H9 (cell line): ENCODE measurements at regions not wholly inside any gene's neighbourhood (a gene's known extent, or its start where the extent isn't known, plus 50 kb on each side); places are given as distances from the start of the nearest gene placed in this dataset.

Experiments used
- DNase-seq: peaks from one replicate; pipeline ENCODE4 v3.0.0-alpha.2; 2017
- H2AFZ ChIP-seq: one replicate; pipeline ENCODE4 v1.6.1; 2013; ENCODE audit warnings: mild to moderate bottlenecking, low read length, control low read depth, moderate library complexity
- H2AK5ac ChIP-seq: 2 replicates; pipeline ENCODE4 v1.6.1; 2013; ENCODE audit warnings: low read length, control low read depth, mixed read lengths; ENCODE audit not compliant: insufficient read length
- H2BK120ac ChIP-seq: one replicate; pipeline ENCODE4 v1.6.1; 2013; ENCODE audit warnings: low read depth, mild to moderate bottlenecking, low read length, control low read depth, inconsistent platforms; ENCODE audit not compliant: poor library complexity, severe bottlenecking
- H2BK12ac ChIP-seq: 2 replicates; pipeline ENCODE4 v1.6.1; 2013; ENCODE audit warnings: low read length, control low read depth, mixed read lengths, low read depth; ENCODE audit not compliant: insufficient read length
- H2BK15ac ChIP-seq: 2 replicates; pipeline ENCODE4 v1.6.1; 2013; ENCODE audit warnings: low read depth, low read length, control low read depth
- H2BK20ac ChIP-seq: one replicate; pipeline ENCODE4 v1.6.1; 2013; ENCODE audit warnings: low read depth, mild to moderate bottlenecking, low read length, control low read depth, inconsistent platforms; ENCODE audit not compliant: poor library complexity, severe bottlenecking
- H2BK5ac ChIP-seq: 2 replicates; pipeline ENCODE4 v1.6.1; 2013; ENCODE audit warnings: low read length, control low read depth, mixed read lengths; ENCODE audit not compliant: insufficient read length
- H3K14ac ChIP-seq: 2 replicates; pipeline ENCODE4 v1.6.1; 2013; ENCODE audit warnings: low read length, control low read depth; ENCODE audit not compliant: insufficient read depth
- H3K18ac ChIP-seq: 2 replicates; pipeline ENCODE4 v1.6.1; 2013; ENCODE audit warnings: low read depth, mild to moderate bottlenecking, mixed read lengths, low read length, control low read depth; ENCODE audit not compliant: insufficient read length
- H3K23ac ChIP-seq: 2 replicates; pipeline ENCODE4 v1.6.1; 2013; ENCODE audit warnings: low read length, control low read depth, mixed read lengths, low read depth; ENCODE audit not compliant: insufficient read length
- H3K23me2 ChIP-seq: 2 replicates; pipeline ENCODE4 v1.6.1; 2013; ENCODE audit warnings: low read depth, mild to moderate bottlenecking, mixed read lengths, low read length, control low read depth; ENCODE audit not compliant: insufficient read length, poor library complexity, severe bottlenecking
- H3K27ac ChIP-seq: 2 replicates; pipeline ENCODE4 v1.5.1; 2013; ENCODE audit warnings: low read length, control low read depth, mixed read lengths, low read depth; ENCODE audit not compliant: insufficient read length
- H3K27me3 ChIP-seq: 2 replicates; pipeline ENCODE4 v1.6.1; 2013; ENCODE audit warnings: low read length, control low read depth, inconsistent platforms; ENCODE audit not compliant: insufficient read depth
- H3K4ac ChIP-seq: 2 replicates; pipeline ENCODE4 v1.6.1; 2013; ENCODE audit warnings: low read depth, mild to moderate bottlenecking, control low read depth, inconsistent platforms, low read length, moderate library complexity
- H3K4me1 ChIP-seq: 2 replicates; pipeline ENCODE4 v1.6.1; 2013; ENCODE audit warnings: low read length, control low read depth, inconsistent platforms; ENCODE audit not compliant: insufficient read depth
- H3K4me2 ChIP-seq: 2 replicates; pipeline ENCODE4 v1.6.1; 2013; ENCODE audit warnings: low read length, control low read depth, mixed read lengths; ENCODE audit not compliant: insufficient read length, insufficient read depth
- H3K56ac ChIP-seq: 2 replicates; pipeline ENCODE4 v1.6.1; 2013; ENCODE audit warnings: low read depth, mild to moderate bottlenecking, mixed read lengths, low read length, control low read depth; ENCODE audit not compliant: insufficient read length
- H3K79me1 ChIP-seq: 2 replicates; pipeline ENCODE4 v1.6.1; 2013; ENCODE audit warnings: low read depth, mild to moderate bottlenecking, moderate library complexity, low read length, control low read depth, inconsistent platforms; ENCODE audit not compliant: insufficient read depth, poor library complexity, severe bottlenecking
- H3K79me2 ChIP-seq: 2 replicates; pipeline ENCODE4 v1.6.1; 2013; ENCODE audit warnings: low read length, control low read depth, inconsistent platforms; ENCODE audit not compliant: insufficient read depth
- H3K9ac ChIP-seq: 2 replicates; pipeline ENCODE4 v1.6.1; 2013; ENCODE audit warnings: low read length, control low read depth, mixed read lengths; ENCODE audit not compliant: insufficient read length; ENCODE audit errors: extremely low read depth
- H3K9me3 ChIP-seq: one replicate; pipeline ENCODE4 v1.6.1; 2013; ENCODE audit warnings: low read depth, low read length, inconsistent platforms; ENCODE audit not compliant: control insufficient read depth
- H3T11ph ChIP-seq: one replicate; pipeline ENCODE4 v1.6.1; 2013; ENCODE audit warnings: mild to moderate bottlenecking, low read length, control low read depth, inconsistent platforms
- H4K20me1 ChIP-seq: one replicate; pipeline ENCODE4 v1.6.1; 2013; ENCODE audit not compliant: control insufficient read depth, insufficient read length, insufficient read depth
- H4K5ac ChIP-seq: 2 replicates; pipeline ENCODE4 v1.6.1; 2013; ENCODE audit warnings: low read depth, mild to moderate bottlenecking, mixed read lengths, low read length, control low read depth; ENCODE audit not compliant: insufficient read length
- H4K8ac ChIP-seq: replicated peaks from 2 replicates; pipeline ENCODE4 v1.6.1; 2013; ENCODE audit warnings: low read length, control low read depth, mixed read lengths, low read depth; ENCODE audit not compliant: insufficient read length
- H4K91ac ChIP-seq: 2 replicates; pipeline ENCODE4 v1.6.1; 2013; ENCODE audit warnings: low read depth, mild to moderate bottlenecking, moderate library complexity, mixed read lengths, low read length, control low read depth; ENCODE audit not compliant: insufficient read length
- H3K27ac Mint-ChIP-seq, 3 experiments: 2 replicates in 2 of 3; 3 replicates in 1 of 3; pipeline ENCODE4 v1.8.0; 2020 to 2021; ENCODE audit warnings: mixed read lengths in 3 of 3, mild to moderate bottlenecking in 1 of 3, moderate library complexity in 1 of 3
- H3K27me3 Mint-ChIP-seq: 2 replicates; pipeline ENCODE4 v1.8.0; 2021; ENCODE audit warnings: low read depth, mild to moderate bottlenecking, moderate library complexity, mixed read lengths
- H3K36me3 Mint-ChIP-seq, 3 experiments: 2 replicates in 2 of 3; 3 replicates in 1 of 3; pipeline ENCODE4 v1.8.0; 2020 to 2021; ENCODE audit warnings: low read depth in 3 of 3, mixed read lengths in 3 of 3; ENCODE audit not compliant: insufficient read depth in 1 of 3
- H3K4me1 Mint-ChIP-seq, 2 experiments: 2 replicates each; pipeline ENCODE4 v1.8.0; 2020; ENCODE audit warnings: mixed read lengths in 2 of 2
- H3K4me3 Mint-ChIP-seq, 2 experiments: 2 replicates in 1 of 2; 3 replicates in 1 of 2; pipeline ENCODE4 v1.8.0; 2020 to 2021; ENCODE audit warnings: mild to moderate bottlenecking in 2 of 2, mixed read lengths in 2 of 2, moderate library complexity in 1 of 2
- H3K9me3 Mint-ChIP-seq, 2 experiments: 2 replicates in 1 of 2; 3 replicates in 1 of 2; pipeline ENCODE4 v1.8.0; 2020; ENCODE audit warnings: mild to moderate bottlenecking in 2 of 2, mixed read lengths in 2 of 2, moderate library complexity in 1 of 2
- WGBS: extraction: QIAGEN DNeasy Blood & Tissue Kit; methylation state at CpG from one replicate; pipeline ENCODE4 v1.1.7; 2013; ENCODE audit warnings: missing lambda C conversion rate, low lambda C conversion rate, mixed read lengths; ENCODE audit not compliant: insufficient read length; ENCODE audit errors: extremely low coverage; 5-methylcytosine and 5-hydroxymethylcytosine counted together
- TF ChIP-seq, protein P1 (sequence below): fragments of 200-600 bp; sonication (generic); conservative IDR thresholded peaks from 3 replicates; pipeline ENCODE4 v1.8.0; 2021; ENCODE audit warnings: antibody characterized with exemption, mild to moderate bottlenecking

DNA sequence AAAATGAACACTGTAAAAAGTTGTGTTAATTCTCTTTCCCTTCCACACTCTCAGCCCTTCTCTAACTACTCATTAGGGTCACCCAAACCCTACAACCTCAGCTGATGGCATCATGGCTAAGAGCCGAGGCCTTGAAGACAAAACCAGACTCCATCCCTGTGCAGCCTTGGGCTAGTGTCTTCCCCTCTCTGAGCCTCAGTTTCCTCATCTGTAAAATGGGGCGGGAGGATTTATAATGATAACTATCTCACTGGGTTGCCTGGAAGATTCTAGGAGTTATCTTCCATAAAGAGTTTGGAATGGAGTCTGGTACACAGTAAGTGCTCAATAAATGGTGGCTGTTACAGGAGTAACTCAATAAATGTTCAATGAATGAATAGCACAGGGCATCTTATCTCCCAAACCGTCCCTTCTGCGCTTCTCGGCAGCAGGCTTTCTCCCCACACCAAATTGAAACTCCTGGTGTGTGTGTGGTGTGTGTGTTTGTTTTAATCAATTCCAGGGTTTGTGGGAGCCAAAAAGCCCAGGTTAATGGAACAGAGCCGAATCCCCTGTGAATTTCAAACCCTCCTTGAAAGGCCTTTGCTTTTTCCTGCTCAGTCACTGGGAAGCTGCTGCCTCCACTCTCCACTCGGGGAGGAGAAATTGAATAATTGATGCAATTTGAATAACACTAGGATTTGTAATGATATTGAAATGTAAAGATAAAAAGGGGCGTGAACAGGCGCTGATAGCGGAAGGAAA lies 61.2 kb upstream of the FAM222A start:
- H3K27me3 Mint-ChIP-seq = no peaks in the 10 kb centered on the region; the same call in none of the 2 replicates
- Histone ChIP-seq H3K14ac (no peak overlapping the region), H3K4me1 (no peaks in the 10 kb centered on the region), H4K8ac (no peak overlapping the region), H3K79me1 (no peaks in the 10 kb centered on the region), H2BK120ac (no peak overlapping the region), H2BK5ac (no peak overlapping the region), H2BK20ac (no peak overlapping the region), H3K23me2 (no peaks in the 10 kb centered on the region), H2BK15ac (no peak overlapping the region), H4K5ac (no peak overlapping the region), H4K91ac (no peak overlapping the region), H3K79me2 (no peaks in the 10 kb centered on the region), H4K20me1 (no peaks in the 10 kb centered on the region), H3T11ph (no peak overlapping the region), H2AK5ac (no peak overlapping the region), H3K27ac (no peak overlapping the region), H3K18ac (no peak overlapping the region), H2BK12ac (no peak overlapping the region), H3K9ac (no peak overlapping the region), H3K27me3 (no peaks in the 10 kb centered on the region), H3K23ac (no peak overlapping the region), H3K9me3 (no peaks in the 10 kb centered on the region), H3K56ac (no peak overlapping the region), H2AFZ (no peak overlapping the region), H3K4me2 (no peak overlapping the region), H3K4ac (no peak overlapping the region)
- WGBS = 100% methylated on average over 3 of the region's 10 CpGs
- no peak for DNase-seq
- TF ChIP-seq, protein P1, sequence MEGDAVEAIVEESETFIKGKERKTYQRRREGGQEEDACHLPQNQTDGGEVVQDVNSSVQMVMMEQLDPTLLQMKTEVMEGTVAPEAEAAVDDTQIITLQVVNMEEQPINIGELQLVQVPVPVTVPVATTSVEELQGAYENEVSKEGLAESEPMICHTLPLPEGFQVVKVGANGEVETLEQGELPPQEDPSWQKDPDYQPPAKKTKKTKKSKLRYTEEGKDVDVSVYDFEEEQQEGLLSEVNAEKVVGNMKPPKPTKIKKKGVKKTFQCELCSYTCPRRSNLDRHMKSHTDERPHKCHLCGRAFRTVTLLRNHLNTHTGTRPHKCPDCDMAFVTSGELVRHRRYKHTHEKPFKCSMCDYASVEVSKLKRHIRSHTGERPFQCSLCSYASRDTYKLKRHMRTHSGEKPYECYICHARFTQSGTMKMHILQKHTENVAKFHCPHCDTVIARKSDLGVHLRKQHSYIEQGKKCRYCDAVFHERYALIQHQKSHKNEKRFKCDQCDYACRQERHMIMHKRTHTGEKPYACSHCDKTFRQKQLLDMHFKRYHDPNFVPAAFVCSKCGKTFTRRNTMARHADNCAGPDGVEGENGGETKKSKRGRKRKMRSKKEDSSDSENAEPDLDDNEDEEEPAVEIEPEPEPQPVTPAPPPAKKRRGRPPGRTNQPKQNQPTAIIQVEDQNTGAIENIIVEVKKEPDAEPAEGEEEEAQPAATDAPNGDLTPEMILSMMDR = no peak
- no peak overlapping the region; a peak in 1 of 7 replicates for H3K27ac Mint-ChIP-seq
- H3K4me1 Mint-ChIP-seq = peaks cover 7 to 15% of the 10 kb centered on the region in 2 experiments
- no peaks in the 10 kb centered on the region; a peak in 1 of 5 replicates for H3K9me3 Mint-ChIP-seq
- no peak overlapping the region; a peak in 2 of 5 replicates for H3K4me3 Mint-ChIP-seq
- H3K36me3 Mint-ChIP-seq = no peaks in the 10 kb centered on the region
